DMS 273 (cell line): ENCODE measurements at regions not wholly inside any gene's neighbourhood (a gene's known extent, or its start where the extent isn't known, plus 50 kb on each side); places are given as distances from the start of the nearest gene placed in this dataset.
A peak's percentile ranks its signal among the peaks of the same experiment; 100 is the strongest.

ENCODE experiments used
- DNase-seq: peaks from one replicate; lab custom pipeline; 2025; ENCODE audit not compliant: unreplicated experiment; lab: John Stamatoyannopoulos, UW

GRCh38 chr5:116696366-116696765, 121.7 kb upstream of the SEMA6A start:
- peak; percentile 4 for DNase-seq

- DNase-seq, result no peak
Measured at GRCh38 chr5:116695681-116696080, 121.1 kb upstream of the SEMA6A start.

DNA sequence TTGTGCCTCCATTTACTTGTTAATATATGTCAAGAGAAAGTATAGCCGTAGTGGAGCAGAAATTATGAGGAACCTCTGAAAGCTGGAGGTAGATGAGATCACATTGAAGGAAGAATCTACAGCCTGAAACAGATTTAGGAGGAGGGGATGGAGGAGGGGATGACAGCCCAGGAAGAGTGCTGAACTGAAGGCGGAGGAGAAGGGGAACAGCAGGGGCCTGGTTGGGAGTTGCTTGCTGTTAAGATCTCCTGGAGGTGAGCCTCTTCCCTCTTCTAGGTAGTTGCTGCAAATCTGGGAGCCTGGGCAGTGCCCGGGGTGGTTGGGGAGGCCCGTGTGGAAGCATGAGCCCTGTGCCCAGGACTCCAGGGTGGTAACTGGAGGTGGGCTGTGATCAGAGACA, 111.8 kb upstream of the SEMA6A start:
- DNase-seq, result no peak

- DNase-seq, result no peak
Measured at GRCh38 chr5:116685931-116686330, 111.3 kb upstream of the SEMA6A start.

DNA sequence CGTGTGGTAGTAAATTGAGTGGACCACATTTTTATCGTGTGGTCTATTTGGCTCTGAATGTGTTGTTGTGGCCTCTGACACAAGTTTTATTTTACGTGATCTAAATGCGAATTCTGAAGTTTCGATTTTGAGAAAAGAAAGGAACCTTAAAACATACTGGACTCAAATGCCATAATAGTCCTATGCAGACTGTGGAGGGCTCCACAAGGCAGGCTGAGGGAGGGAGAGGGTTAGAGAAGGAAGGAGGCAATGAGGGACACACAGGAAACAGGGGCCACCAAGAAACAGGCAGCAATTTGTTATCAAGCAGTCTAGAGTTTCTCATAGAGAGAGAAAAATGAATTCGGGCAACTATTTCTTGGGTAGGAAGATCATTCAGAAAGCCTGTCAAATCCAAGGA, 110.4 kb upstream of the SEMA6A start:
- DNase-seq, result no peak

GRCh38 chr5:116681334-116682013, 106.9 kb upstream of the SEMA6A start:
- no peak for DNase-seq

- no peak for DNase-seq
Measured at GRCh38 chr5:116675626-116675910, 100.9 kb upstream of the SEMA6A start.

GRCh38 chr5:116674881-116675625, 100.4 kb upstream of the SEMA6A start:
- peak; percentile 18 for DNase-seq

DNA sequence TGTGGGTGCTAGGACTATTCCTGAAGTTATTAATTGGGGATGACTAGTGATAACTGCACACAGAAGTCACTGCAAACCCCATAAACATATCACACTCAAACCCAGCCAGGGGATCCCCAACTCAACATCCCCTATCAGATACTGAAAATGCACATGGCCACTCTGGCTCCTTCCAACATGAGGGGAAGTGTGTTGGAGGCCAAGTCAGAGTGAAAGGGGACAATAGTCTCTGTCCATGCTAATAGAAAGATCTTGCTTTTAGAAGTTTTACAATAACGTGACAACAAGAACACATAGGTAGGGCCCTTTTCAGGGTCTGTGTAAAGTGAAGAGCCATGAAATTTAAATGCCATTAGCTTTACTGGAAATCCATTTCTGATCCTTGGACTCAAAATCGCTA, 98.8 kb upstream of the SEMA6A start:
- DNase-seq, result no peak

DNA sequence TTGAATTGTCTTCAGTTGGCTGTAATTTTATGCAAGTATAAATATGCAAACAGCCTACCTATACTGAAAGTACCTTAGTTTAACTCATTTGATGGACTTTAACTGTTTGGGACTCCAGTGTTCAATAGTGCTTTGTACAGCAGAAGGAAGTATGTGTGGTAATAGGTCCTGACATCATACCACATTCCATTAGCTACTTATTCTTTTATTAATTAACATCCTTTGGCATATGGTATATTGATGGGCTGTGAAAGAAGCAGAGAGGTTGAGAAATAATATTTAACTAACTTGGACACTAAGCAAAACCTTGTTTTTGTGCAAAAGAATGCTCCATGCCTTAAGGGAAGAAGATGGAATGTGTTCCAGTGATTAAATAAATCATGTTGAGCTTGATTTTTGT, 97.6 kb upstream of the SEMA6A start:
- DNase-seq, result no peak

- no peak for DNase-seq
Measured at GRCh38 chr5:116671211-116671736, 96.7 kb upstream of the SEMA6A start.

- peak; percentile 23 for DNase-seq
Measured at GRCh38 chr5:116669261-116670031, 94.8 kb upstream of the SEMA6A start.

DNA sequence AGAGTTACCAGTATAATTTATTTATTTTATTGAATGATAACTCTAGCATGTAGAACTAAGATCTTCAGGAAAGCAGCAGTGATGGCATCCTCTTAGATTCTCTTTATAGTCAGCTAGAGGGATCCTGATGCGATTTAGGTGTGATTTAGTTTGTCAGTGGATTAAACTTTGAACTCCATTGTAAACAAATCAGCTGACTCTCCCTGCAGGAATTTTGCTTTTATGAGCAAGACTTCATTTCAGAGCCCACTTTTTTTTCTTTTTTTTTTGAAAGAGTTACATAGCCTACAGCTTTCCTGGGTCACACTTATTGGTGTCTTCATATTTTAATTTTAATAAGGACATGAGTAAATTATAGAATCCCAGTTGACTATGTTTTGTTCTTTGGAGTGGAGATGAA, 93.8 kb upstream of the SEMA6A start:
- no peak for DNase-seq

DNA sequence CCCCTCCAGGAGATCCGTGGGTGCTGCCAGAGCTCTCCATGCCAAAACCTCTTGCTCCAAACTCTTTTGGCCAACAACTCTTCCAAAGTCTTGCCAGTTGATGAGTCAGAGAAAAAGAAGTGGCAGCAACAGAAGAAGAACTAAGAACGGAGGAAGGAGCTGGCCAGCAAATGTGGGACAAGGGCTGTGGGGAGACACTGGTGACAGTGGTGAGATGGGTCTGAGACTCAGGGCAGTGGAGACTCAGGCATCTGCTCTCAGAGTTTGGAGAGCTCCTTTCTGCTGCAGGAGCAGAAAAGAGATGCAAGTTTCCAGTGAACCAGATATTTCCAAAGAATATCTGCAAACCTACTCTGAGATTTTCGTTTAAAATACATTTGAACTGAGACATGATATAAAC, 92.3 kb upstream of the SEMA6A start:
- DNase-seq, result no peak

DNA sequence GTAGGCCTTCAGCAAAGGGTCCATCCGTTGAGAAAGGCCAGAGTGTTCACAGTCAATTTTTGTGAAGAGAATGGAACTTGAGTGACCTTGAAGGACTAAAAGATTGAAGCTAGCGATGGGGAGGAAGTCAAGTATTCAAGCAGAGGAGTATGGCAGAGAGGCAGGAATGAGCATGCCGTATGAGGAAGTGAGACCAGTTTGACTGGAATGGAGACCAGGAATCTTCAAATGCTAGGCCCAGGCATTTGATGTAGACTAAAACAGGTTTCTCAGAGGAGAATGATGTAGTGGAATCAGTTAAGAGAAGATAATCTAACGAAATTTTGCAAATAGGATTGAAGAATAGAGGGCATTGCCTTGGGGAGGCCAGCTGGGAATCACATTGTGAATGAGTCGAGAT, 90.4 kb upstream of the SEMA6A start:
- DNase-seq, result no peak

GRCh38 chr5:116663081-116663480, 88.5 kb upstream of the SEMA6A start:
- no peak for DNase-seq

DNA sequence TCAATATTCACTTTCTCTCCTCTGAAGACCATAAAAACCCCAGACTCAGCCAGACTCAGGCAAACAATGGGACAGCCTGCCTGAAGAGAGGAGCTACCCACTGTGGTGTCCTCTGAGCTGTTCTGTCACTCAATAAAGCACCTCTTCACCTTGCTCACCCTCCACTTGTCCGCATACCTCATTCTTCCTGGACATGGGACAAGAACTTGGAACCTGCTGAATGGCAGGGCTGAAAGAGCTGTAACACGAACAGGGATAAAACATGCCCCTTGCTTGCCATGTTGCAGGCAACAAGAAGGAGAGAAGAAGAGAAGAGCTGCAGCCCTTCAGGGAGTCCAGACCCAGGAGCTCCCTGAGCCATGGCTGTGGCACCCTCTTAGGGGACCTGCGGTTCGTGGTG, 86.8 kb upstream of the SEMA6A start:
- DNase-seq, result no peak

DNA sequence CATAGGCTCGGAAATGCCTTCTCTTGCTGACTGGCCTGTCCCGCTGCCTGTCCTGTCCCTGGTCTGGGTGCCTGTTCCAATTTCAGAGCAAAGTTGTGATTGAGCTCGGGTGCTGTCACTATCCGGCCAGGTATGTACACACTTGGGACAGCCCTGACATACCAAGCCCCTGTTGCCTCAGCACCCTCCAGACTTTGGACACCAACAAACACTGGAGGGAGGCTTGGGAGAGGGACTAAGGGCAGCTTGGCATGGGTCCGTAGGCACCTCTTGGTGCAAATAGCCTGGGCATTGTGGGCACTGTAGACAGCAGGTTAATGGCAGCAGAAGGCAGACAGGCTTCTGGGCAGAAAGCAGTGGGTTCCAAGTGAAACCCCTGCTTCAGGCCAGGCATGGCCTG, 86.3 kb upstream of the SEMA6A start:
- DNase-seq, result no peak

DNA sequence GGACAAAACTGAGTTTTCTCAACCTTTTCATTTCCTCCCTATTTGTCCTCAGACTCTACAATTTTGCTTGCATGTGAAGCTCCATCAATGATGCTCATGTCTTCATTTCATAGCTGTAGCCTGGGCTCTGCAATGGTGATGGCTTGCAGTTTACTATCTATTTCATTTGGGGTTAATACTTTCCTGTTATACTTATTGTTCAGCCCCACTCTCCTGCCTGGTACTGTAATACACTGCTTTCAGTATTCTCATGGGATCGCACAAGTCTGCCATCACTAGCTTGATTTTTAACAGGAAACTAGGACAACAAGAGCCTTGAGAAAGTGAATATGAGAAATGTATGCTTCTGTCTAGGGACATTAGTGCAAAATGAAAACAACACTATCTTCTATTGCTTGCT, 84.2 kb upstream of the SEMA6A start:
- no peak for DNase-seq

GRCh38 chr5:116658141-116658540, 83.5 kb upstream of the SEMA6A start:
- DNase-seq, result no peak

GRCh38 chr5:116655431-116655830, 80.8 kb upstream of the SEMA6A start:
- DNase-seq, result no peak

- no peak for DNase-seq
Measured at GRCh38 chr5:116654925-116655324, 80.3 kb upstream of the SEMA6A start.
